ENCODE measurements at regions not wholly inside any gene's neighbourhood (a gene's known extent, or its start where the extent isn't known, plus 50 kb on each side); places are given as distances from the start of the nearest gene placed in this dataset.
A peak's percentile ranks its signal among the peaks of the same experiment; 100 is the strongest.

GRCh38 chr1:30133414-30134055 lies 589.9 kb downstream of the MATN1 start:
- no peak for DNase-seq

- no peak for DNase-seq
Observed at GRCh38 chr1:30132602-30133286, 590.6 kb downstream of the MATN1 start.

GRCh38 chr1:30130566-30130965 lies 592.8 kb downstream of the MATN1 start:
- DNase-seq = peak; percentile 80 to 87

GRCh38 chr1:30130099-30130498 lies 593.3 kb downstream of the MATN1 start:
- DNase-seq = no peak

GRCh38 chr1:30129421-30130055 lies 593.8 kb downstream of the MATN1 start:
- no peak for DNase-seq

- no peak for DNase-seq
Observed at GRCh38 chr1:30129001-30129408, 594.4 kb downstream of the MATN1 start.

GRCh38 chr1:30126848-30127247 lies 596.5 kb downstream of the MATN1 start:
- DNase-seq = no peak

GRCh38 chr1:30125821-30126170 lies 597.6 kb downstream of the MATN1 start:
- DNase-seq = no peak

- DNase-seq = no peak
Observed at GRCh38 chr1:30125021-30125820, 598.2 kb downstream of the MATN1 start.

GRCh38 chr1:30123896-30124295 lies 599.5 kb downstream of the MATN1 start:
- DNase-seq = no peak

GRCh38 chr1:30123036-30123435 lies 600.3 kb downstream of the MATN1 start:
- DNase-seq = no peak

- DNase-seq = no peak
Observed at GRCh38 chr1:30120245-30121000, 603.0 kb downstream of the MATN1 start.

- DNase-seq = no peak
Observed at GRCh38 chr1:30117685-30118084, 605.7 kb downstream of the MATN1 start.

GRCh38 chr1:30111431-30111830 lies 612.0 kb downstream of the MATN1 start:
- peak in 1 of 2 donors; percentile 52 for DNase-seq

GRCh38 chr1:30110846-30111245 lies 612.5 kb downstream of the MATN1 start:
- no peak for DNase-seq

- no peak for DNase-seq
Observed at GRCh38 chr1:30109853-30110252, 613.5 kb downstream of the MATN1 start.

- peak in 1 of 2 donors; percentile 5 for DNase-seq
Observed at GRCh38 chr1:30108186-30108585, 615.2 kb downstream of the MATN1 start.

GRCh38 chr1:30106125-30106524 lies 617.3 kb downstream of the MATN1 start:
- DNase-seq = no peak

GRCh38 chr1:30104551-30104950 lies 618.8 kb downstream of the MATN1 start:
- DNase-seq = no peak

- no peak for DNase-seq
Observed at GRCh38 chr1:30103708-30104411, 619.5 kb downstream of the MATN1 start.

- DNase-seq = no peak
Observed at GRCh38 chr1:30102605-30103004, 620.8 kb downstream of the MATN1 start.

Measured in inflammatory macrophage treated with lipopolysaccharide for 1 hour (primary cell).